Vagina (tissue), 2 donors: ENCODE measurements at regions not wholly inside any gene's neighbourhood (a gene's known extent, or its start where the extent isn't known, plus 50 kb on each side); places are given as distances from the start of the nearest gene placed in this dataset.

ENCODE experiments used
- CTCF ChIP-seq, 3 experiments: fragments of 450-650 bp in 2 of 3; fragments of 200-600 bp in 1 of 3; sonication (generic) in 1 of 3; IDR thresholded peaks; one replicate each; pipeline ENCODE4 v1.5.1; 2017 to 2019; ENCODE audit warnings: antibody characterized with exemption in 3 of 3, mild to moderate bottlenecking in 2 of 3, moderate library complexity in 2 of 3
- POLR2A ChIP-seq, 2 donors: fragments of 450-650 bp; IDR thresholded peaks; one replicate each; pipeline ENCODE4 v1.6.1; 2017; ENCODE audit warnings: antibody characterized with exemption in 2 of 2, mild to moderate bottlenecking in 2 of 2, moderate library complexity in 2 of 2

- TF ChIP-seq POLR2A (IDR thresholded peaks at IDR 0.05) (no peak), CTCF (IDR thresholded peaks at IDR 0.05) (no peak)
These were observed 377.3 kb downstream of the GASK1B start for GRCh38 chr4:157795495-157795894.
